GM12878 (cell line): ENCODE measurements at regions not wholly inside any gene's neighbourhood (a gene's known extent, or its start where the extent isn't known, plus 50 kb on each side); places are given as distances from the start of the nearest gene placed in this dataset.

ENCODE experiments used
- EP300 ChIP-seq, 2 experiments: fragments of 150-350 bp in 1 of 2; IDR thresholded peaks; 2 replicates each; pipeline ENCODE4 v1.6.1; 2011 to 2012; ENCODE audit warnings: low read depth in 2 of 2, low read length in 2 of 2, borderline replicate concordance in 1 of 2, improper control_type of control experiment in 1 of 2, inconsistent platforms in 1 of 2; ENCODE audit not compliant: control insufficient read depth in 1 of 2
- MTA2 ChIP-seq: fragments of 450-650 bp; IDR thresholded peaks from 2 replicates; pipeline ENCODE4 v1.6.1; 2016; ENCODE audit warnings: low read depth, mild to moderate bottlenecking, moderate library complexity

GRCh38 chr3:113158171-113158570, 53.2 kb upstream of the BOC start (continued):
- TF ChIP-seq MTA2 (no peak), EP300 (IDR thresholded peaks at IDR 0.05; ENCODE audit: borderline replicate concordance in 1 of 2, control insufficient read depth in 1 of 2, low read depth in 2 of 2, low read length in 2 of 2) (no peak)
- TF ChIP-seq, all 136 proteins: peak for 0
